HG02623 (cell line): ENCODE measurements at regions not wholly inside any gene's neighbourhood (a gene's known extent, or its start where the extent isn't known, plus 50 kb on each side); places are given as distances from the start of the nearest gene placed in this dataset.
"Not testable (repeated sequence)": the region's sequence is repeated elsewhere in the genome, so short reads cannot be mapped to it uniquely, and the experiment has no call there.

ENCODE experiments used
- ATAC-seq: cut with Tn5 transposase; IDR thresholded peaks from one replicate; pipeline ENCODE4 v1.9.1; 2021; ENCODE audit warnings: moderate library complexity; ENCODE audit not compliant: unreplicated experiment

- ATAC-seq: no peak
Observed at GRCh38 chr2:63692002-63692606, 103.3 kb downstream of the MDH1 start.

DNA sequence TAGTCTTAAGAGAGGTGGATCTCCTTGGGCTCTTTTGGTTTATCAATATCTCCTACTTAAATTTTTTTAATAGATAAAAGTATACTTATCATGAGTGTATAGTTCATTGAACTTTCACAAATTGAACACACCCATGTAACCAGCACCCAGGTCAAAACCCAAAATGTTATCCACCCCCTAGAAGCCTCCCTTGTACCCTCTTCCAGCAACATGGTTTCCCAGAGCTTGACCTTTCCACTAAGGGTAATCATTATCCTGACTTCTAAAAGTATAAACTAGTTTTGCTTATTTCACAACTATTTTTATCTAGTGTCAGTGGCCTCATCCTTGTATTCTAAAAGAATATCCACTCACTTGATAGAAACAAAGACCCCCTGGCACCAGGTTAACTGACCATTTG, 106.8 kb downstream of the MDH1 start:
- no peak for ATAC-seq

GRCh38 chr2:63696496-63696895, 107.7 kb downstream of the MDH1 start:
- no peak for ATAC-seq

DNA sequence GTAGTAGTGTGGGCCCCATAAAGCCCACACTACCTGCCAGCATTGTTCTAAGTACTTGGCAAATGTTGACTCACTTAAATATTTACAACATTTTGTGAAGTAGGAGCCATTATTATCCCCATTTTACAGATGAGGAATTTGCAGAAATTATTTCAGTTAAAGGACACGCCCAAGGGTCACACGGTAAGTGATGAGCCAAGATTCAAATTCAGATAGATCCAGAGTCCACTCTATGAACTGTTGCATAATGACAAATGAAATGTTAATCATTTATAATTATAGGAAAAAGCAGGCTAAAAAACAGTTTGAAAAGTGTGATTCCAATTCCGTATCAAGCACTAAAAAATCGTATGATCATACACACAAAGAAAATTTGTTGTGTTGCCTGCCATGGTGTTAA, 108.4 kb downstream of the MDH1 start:
- ATAC-seq: no peak

DNA sequence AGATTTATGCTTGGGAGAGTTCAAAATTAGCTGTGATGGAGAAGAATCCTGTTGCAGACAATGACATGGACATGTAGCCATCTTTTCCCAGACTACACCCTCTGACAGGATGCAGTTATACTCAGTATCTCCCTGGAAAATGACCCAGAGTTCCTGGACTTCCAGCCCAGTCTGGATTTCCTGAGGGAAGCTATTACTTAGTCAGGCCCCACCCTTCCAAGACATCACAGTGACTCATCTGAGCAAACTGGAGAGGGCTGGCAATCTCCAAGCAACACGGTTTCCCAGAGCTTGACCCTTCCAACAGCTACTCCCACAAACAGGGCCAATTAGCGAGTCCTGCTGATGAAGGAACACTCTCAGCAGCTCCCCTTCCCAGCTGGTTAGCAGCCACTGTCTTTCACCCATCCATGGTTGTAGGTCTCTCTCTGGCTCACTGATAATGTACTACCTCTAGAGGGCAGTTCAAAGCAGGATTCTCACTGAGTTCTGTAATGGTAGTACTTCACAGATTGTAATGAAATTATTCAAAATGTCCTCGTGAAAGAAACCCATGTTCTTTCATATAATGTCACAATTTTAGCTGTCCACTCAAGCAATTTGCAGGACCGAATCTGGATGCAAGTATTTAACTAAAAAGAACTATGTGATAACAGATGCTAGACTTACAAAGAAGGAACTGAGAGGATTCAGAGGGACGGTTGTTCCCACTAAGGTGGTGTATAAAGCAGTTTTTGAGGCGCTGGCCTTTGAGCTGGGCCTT, 110.2 kb downstream of the MDH1 start:
- peak; percentile 82 for ATAC-seq

DNA sequence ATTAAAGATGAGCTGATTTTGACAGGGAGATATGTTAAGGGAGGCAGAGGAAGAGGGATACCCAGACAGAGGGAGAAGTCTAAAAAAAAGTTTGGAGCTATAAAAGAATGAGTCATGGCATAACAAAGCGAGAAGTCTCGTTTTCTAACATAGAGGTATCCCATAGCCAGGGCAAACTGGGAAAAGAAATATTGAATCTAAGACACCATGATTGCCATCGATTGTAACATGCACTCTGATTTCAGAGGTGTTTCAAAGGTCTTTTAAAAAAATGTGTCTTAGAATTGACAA, 110.7 kb downstream of the MDH1 start:
- ATAC-seq: no peak

DNA sequence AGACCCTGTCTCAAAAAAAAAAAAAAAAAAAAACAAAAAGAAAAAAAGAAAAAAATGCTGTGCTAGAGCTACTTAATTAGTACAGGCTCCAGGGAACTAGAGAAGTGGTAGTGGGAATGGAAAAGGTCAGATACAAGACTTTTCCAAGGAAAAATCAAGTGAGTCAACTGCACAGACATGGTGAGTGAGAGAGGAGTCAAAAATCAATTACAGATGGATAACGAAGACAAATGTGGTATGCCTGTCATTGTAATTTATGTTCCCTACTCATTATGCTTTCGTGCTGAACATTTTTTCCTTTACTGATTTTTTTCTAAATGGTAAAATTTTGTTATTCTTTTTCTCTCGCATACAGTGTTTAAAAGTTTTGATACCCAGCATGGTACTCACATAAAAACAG, 111.5 kb downstream of the MDH1 start:
- ATAC-seq: no peak

GRCh38 chr2:63701406-63701805, 112.6 kb downstream of the MDH1 start:
- no peak for ATAC-seq

- not testable (repeated sequence) for ATAC-seq
Observed at GRCh38 chr2:63706084-63706483, 117.3 kb downstream of the MDH1 start.

DNA sequence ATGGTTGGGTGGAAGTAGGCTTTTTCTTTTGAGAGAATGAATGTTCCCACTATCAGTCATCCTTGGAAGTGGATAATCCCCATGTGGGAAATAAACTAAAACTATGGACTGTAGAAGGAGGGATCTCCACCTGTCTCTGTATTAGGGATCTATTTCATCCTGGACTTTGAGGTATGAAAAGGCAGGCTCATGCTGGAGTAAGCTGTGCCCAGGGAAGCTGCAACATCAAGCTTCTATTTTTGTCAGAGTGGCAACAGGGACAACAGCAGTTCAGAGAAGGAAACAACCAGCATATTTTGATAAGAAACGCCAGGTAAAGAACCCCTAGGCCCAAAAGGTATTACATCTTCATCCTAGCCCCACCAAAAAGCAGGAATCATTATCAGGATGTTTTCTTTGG, 122.0 kb downstream of the MDH1 start:
- no peak for ATAC-seq

GRCh38 chr2:63712748-63713147, 124.0 kb downstream of the MDH1 start:
- no peak for ATAC-seq

DNA sequence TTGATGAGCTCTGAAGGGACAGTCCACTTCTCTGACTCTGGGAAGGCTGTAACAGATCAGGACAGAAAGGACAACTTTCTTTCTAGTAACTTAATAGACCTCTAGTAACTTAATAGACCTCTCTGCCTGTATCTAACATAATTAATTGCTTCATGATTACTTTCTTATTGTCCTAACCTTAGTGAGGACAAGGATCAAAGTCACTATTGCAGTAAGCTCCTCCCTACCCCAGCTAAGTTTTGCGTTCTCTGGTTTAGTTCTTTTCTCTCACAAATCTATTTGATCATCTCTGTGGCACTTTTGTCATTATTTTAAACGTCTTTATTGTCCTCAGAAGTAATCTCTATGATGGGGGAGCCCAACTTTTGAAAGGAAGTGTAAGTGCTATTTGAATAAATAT, 125.5 kb upstream of the UGP2 start:
- no peak for ATAC-seq

DNA sequence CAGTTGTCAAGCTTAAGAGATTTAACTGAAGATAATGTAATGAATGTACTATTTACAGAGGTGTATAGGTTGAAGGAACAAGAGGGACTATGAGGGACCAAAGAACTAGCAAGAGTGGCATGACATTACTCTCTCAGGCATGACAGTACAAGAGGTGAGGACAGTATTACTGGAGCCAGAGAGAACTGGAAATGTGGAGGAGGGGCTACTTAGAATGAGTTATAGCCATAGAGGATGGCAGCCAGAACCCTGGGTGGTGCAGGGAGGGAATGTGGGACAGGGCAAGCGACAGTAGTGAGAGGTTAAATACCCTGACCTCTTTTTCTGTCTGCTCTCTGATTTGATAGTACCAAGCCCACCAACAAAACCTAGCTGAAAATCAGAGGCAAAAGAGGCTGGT, 122.6 kb upstream of the UGP2 start:
- no peak for ATAC-seq

- ATAC-seq: no peak
Observed at GRCh38 chr2:63721082-63721424, 120.6 kb upstream of the UGP2 start.

DNA sequence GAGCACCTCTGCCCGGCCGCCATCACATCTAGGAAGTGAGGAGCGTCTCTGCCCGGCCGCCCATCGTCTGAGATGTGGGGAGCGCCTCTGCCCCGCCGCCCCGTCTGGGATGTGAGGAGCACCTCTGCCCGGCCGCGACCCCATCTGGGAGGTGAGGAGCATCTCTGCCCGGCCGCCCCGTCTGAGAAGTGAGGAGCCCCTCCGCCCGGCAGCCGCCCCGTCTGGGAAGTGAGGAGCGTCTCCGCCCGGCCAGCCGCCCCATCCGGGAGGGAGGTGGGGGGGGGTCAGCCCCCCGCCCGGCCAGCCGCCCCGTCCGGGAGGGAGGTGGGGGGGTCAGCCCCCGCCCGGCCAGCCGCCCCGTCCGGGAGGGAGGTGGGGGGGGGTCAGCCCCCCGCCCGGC, 119.4 kb upstream of the UGP2 start:
- ATAC-seq: not testable (repeated sequence)

DNA sequence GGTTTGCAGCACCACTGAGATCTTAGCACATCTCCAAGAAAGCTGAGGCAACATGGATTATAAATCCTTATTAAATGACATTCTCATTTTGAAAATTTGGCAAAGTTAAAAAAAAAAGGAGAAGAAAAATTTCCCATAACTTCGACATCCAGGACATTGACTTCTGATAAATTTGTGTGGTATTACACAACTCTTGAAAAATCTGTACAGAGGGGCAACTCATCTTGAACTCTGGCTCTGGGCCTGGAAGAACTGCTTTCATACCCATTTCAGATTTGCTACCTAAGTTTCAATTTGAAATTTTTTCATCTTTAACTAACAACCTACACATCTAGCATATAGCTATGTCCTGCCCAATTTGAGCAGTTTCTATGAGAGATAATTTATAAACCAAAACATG, 118.0 kb upstream of the UGP2 start:
- no peak for ATAC-seq

DNA sequence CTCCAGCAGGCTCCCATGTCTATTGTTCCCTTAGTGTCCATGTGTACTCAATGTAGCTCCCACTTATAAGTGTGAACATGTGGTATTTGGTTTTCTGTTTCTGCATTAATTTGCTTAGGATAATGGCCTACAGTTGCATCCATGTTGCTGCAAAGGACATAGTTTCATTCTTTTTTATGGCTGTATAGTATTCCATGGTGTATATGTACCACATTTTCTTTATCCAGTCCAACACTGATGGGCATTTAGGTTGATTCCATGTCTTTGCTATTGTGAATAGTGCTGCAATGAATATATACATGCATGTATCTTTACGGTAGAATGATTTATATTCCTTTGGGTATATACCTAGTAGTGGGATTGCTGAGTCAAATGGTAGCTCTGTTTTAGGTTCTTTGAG, 116.5 kb upstream of the UGP2 start:
- ATAC-seq: not testable (repeated sequence)

DNA sequence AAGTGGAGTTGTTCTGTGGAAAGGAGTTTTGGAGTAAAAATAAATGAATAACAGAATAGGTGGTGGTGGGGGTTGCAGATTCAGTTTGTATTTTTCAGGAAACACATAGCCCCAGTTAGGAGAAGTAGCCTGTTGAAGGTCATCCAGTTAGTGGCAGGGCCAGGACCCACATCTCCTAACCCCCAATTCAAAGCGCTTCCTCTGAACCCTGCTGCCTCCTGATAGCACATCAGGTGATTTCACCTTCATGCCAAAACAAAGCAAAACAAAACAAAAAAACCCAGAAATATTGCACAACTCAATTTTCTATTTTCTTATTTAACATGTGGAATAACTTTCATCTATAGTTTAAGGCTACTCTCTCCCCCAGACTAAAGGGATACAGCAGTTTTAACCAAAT, 112.3 kb upstream of the UGP2 start:
- no peak for ATAC-seq

DNA sequence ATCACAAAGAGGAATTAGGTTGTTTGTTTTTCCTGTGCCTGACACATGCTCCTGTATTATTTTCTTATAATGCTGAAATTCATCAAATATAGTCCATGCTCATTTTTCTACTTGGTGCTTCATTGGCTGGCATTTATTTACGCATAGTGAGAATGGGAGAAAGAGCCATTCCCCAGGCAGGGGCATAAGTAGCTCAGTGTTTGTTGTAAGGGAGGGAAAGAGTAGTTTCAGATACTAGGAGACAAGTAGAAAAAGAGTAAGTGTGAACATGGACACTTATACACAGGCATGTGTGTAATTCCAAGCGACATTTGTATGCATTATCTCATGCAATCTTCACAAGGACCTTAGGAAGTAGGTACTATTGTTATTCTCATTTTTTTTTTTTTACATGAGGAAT, 111.9 kb upstream of the UGP2 start:
- no peak for ATAC-seq

- no peak for ATAC-seq
Observed at GRCh38 chr2:63734510-63734909, 107.2 kb upstream of the UGP2 start.

DNA sequence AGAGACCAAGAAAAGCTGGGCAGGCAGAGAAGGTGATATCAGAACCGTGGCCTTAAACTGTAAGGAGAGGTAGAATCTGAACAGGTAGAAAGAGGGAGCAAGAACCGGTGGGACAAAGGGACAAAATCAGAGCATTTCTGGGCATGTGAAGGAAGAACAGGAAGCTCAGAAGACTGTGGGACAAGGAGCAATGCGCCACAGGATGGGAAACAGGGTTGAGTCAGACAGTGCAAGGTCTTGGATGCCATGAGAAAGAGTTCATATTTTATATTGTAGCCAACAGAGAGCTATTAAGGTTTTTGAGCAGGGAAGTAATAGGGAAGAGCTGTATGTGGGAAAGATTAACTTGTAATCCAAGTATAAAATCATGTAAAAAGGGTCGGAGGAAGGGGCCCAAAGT, 106.4 kb upstream of the UGP2 start:
- ATAC-seq: no peak

DNA sequence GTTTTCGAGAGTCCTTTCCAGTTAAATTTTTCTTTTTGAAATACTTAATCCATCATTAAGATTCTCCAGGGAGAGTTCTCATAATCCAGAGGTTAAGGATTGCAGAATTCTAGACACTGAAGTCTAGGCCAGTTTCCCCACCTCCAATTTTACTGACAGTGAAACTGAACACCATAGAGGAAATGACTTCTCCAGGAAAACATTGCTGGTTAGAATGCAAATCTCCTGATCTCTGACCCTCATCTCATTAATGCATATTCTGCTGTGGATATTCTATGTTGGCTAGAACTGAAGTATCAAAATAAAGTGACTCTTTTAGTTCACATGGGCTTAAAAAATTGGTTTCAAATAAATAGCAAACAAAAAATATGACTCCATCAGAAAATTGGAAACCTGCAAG, 105.8 kb upstream of the UGP2 start:
- no peak for ATAC-seq

DNA sequence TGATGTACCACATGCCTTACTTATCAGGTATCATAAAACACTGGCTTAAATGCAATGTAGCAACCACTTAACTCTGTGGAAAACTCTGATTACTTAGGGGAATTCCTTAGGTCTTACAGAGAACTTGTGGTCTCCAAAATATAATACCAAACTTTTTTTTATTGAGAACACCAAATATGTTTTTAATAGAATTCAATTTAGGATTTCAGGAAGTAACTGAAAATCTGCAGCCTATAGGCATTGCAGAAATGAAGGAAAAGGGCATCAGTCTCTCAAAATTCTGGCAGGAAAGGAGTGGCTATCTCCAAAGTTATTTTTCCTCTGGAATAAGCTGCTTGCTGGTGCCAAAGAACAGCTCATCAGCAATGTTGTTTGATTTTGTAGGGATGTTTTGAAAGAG, 105.3 kb upstream of the UGP2 start:
- ATAC-seq: no peak
